HepG2 (cell line): ENCODE measurements at regions not wholly inside any gene's neighbourhood (a gene's known extent, or its start where the extent isn't known, plus 50 kb on each side); places are given as distances from the start of the nearest gene placed in this dataset.

Experiments
- ATAC-seq: fragments of 200-7000 bp; cut with Tn5 transposase; 3 replicates; pipeline ENCODE4 v1.9.1; 2020; ENCODE audit warnings: mild to moderate bottlenecking, moderate library complexity
- BruUV-seq: library from RNA; stranded (reverse); fragments of 400-500 nt; replicated peaks from 2 replicates; lab custom pipeline; 2021; lab: Mats Ljungman, UMichigan
- CTCF ChIA-PET: fragments of 300-600 bp; formaldehyde crosslinking; extraction: SDS; loops from one replicate; lab custom pipeline; 2021; ENCODE audit warnings: low total read pairs, inconsistent platforms, low intra/inter-chr PET ratio; lab: Yijun Ruan, JAX
- POLR2A ChIA-PET: fragments of 350-600 bp; sonication (Branson Sonifier 250); formaldehyde crosslinking; loops from one replicate; lab custom pipeline; 2020; ENCODE audit warnings: antibody characterized with exemption, inconsistent platforms; lab: Yijun Ruan, JAX
- DNase-seq: peaks from one replicate; pipeline ENCODE4 v3.0.0-alpha.2; 2015; ENCODE audit warnings: low spot score
- FAIRE-seq: peaks from 3 replicates; lab custom pipeline; 2011; peaks lifted over from hg19 to GRCh38; lab: Jason Lieb, UNC
- H2AFZ ChIP-seq: one replicate; pipeline ENCODE4 v1.6.1; 2011; ENCODE audit warnings: low read length, inconsistent platforms
- H3K27ac ChIP-seq: fragments of 300-600 bp; 3 replicates; pipeline ENCODE4 v1.8.0; 2011; ENCODE audit warnings: mixed run types, mild to moderate bottlenecking, mixed read lengths, low read length, inconsistent platforms; ENCODE audit not compliant: insufficient read depth; ENCODE audit errors: extremely low read length
- H3K27me3 ChIP-seq, 2 experiments: fragments of 200-600 bp in 1 of 2; 2 replicates in 1 of 2; 3 replicates in 1 of 2; pipeline versions ENCODE4 v1.6.0 to v1.8.0; 2011; ENCODE audit warnings: low read length in 2 of 2, mild to moderate bottlenecking in 2 of 2, moderate library complexity in 2 of 2, inconsistent platforms in 1 of 2; ENCODE audit not compliant: insufficient read depth in 2 of 2, control insufficient read depth in 1 of 2
- H3K36me3 ChIP-seq, 2 experiments: fragments of 200-600 bp in 1 of 2; replicated peaks in 1 of 2; 2 replicates in 1 of 2; 3 replicates in 1 of 2; pipeline versions ENCODE4 v1.5.1 to v1.8.0; 2011; ENCODE audit warnings: low read length in 2 of 2, inconsistent platforms in 1 of 2; ENCODE audit not compliant: insufficient read depth in 2 of 2, control insufficient read depth in 1 of 2
- H3K4me1 ChIP-seq: 2 replicates; pipeline ENCODE4 v1.5.1; 2012; ENCODE audit warnings: low read length, inconsistent platforms; ENCODE audit not compliant: insufficient read depth
- H3K4me2 ChIP-seq: 2 replicates; pipeline ENCODE4 v1.6.0; 2011; ENCODE audit warnings: low read depth, low read length, inconsistent platforms
- H3K4me3 ChIP-seq, 3 experiments: fragments of 200-600 bp in 1 of 3; sonication (generic), shearing (Covaris generic) in 1 of 3; replicated peaks in 1 of 3; 2 replicates each; pipeline ENCODE4 v1.5.1; 2011 to 2016; ENCODE audit warnings: low read length in 3 of 3, inconsistent platforms in 2 of 3, low read depth in 2 of 3, mild to moderate bottlenecking in 2 of 3, control low read depth in 1 of 3, mixed read lengths in 1 of 3; ENCODE audit not compliant: insufficient read depth in 1 of 3
- H3K79me2 ChIP-seq: one replicate; pipeline ENCODE4 v1.6.1; 2011; ENCODE audit warnings: low read length, inconsistent platforms; ENCODE audit not compliant: insufficient read depth
- H3K9ac ChIP-seq: 2 replicates; pipeline ENCODE4 v1.6.0; 2011; ENCODE audit warnings: mild to moderate bottlenecking, low read depth, low read length, inconsistent platforms; ENCODE audit not compliant: insufficient read depth
- H3K9me3 ChIP-seq: 2 replicates; pipeline ENCODE4 v1.5.1; 2012; ENCODE audit warnings: mild to moderate bottlenecking, low read length
- H4K20me1 ChIP-seq: 2 replicates; pipeline ENCODE4 v1.6.0; 2011; ENCODE audit warnings: inconsistent platforms, mild to moderate bottlenecking, low read length, moderate library complexity; ENCODE audit not compliant: insufficient read depth
- AGO2 ChIP-seq: fragments of 200-400 bp; formaldehyde crosslinking; optimal IDR thresholded peaks from 2 replicates; pipeline ENCODE3; 2017; ENCODE audit warnings: mild to moderate bottlenecking, low read depth, low read length, moderate library complexity
- CREB3 ChIP-seq: sonication (generic); formaldehyde crosslinking; IDR thresholded peaks from 2 replicates; pipeline ENCODE4 v1.5.0; 2020; ENCODE audit warnings: missing genetic modification reagents
- ERF ChIP-seq: IDR thresholded peaks from 2 replicates; pipeline ENCODE4 v1.6.1; 2018; ENCODE audit warnings: missing biosample characterization, missing genetic modification reagents
- GLMP ChIP-seq: sonication (generic); formaldehyde crosslinking; IDR thresholded peaks from 2 replicates; pipeline ENCODE4 v1.9.0; 2021; ENCODE audit warnings: missing genetic modification reagents, mild to moderate bottlenecking, borderline replicate concordance
- IKZF4 ChIP-seq: sonication (generic); formaldehyde crosslinking; IDR thresholded peaks from 2 replicates; pipeline ENCODE4 v1.5.1; 2020; ENCODE audit warnings: borderline replicate concordance, mild to moderate bottlenecking, low read depth, missing genetic modification reagents; ENCODE audit errors: not compliant biosample characterization
- KIAA2018 ChIP-seq: sonication (generic); formaldehyde crosslinking; IDR thresholded peaks from 2 replicates; pipeline ENCODE4 v1.5.0; 2020; ENCODE audit warnings: mild to moderate bottlenecking, missing genetic modification reagents, borderline replicate concordance
- MIXL1 ChIP-seq: IDR thresholded peaks from 2 replicates; pipeline ENCODE4 v1.6.1; 2016
- THAP11 ChIP-seq: IDR thresholded peaks from 2 replicates; pipeline ENCODE4 v1.6.1; 2016; ENCODE audit warnings: missing biosample characterization, missing genetic modification reagents
- ZFP36 ChIP-seq: fragments of 150-350 bp; IDR thresholded peaks from 2 replicates; pipeline ENCODE4 v1.6.1; 2018; ENCODE audit warnings: borderline replicate concordance, low read length, low read depth; ENCODE audit not compliant: partially characterized antibody
- ZNF354B ChIP-seq: sonication (generic); formaldehyde crosslinking; IDR thresholded peaks from 2 replicates; pipeline ENCODE4 v1.8.0; 2022; ENCODE audit warnings: mild to moderate bottlenecking, missing genetic modification reagents
- ZNF615 ChIP-seq: sonication (generic); formaldehyde crosslinking; IDR thresholded peaks from 2 replicates; pipeline ENCODE4 v1.5.0; 2020; ENCODE audit warnings: mild to moderate bottlenecking, missing genetic modification reagents, borderline replicate concordance
- ZNF713 ChIP-seq: sonication (generic); formaldehyde crosslinking; IDR thresholded peaks from 2 replicates; pipeline ENCODE4 v1.4.0; 2020; ENCODE audit warnings: mild to moderate bottlenecking, missing genetic modification reagents
- WGBS: methylation state at CpG from one replicate; pipeline ENCODE4 v1.1.6; 2017; ENCODE audit warnings: low lambda C conversion rate; 5-methylcytosine and 5-hydroxymethylcytosine counted together
- in situ Hi-C: cut with HindIII; loops from 2 replicates; pipeline ENCODE4 v1.10.0; 2017; ENCODE audit warnings: low pct_unique_long_range_greater_than_20kb; ENCODE audit not compliant: extremely low pct_ligation_motif_present
- intact Hi-C: fragments of 100-400 bp; cut with micrococcal nuclease; formaldehyde crosslinking; loops from one replicate; pipeline ENCODE4 v1.10.0; 2022; ENCODE audit not compliant: unreplicated experiment

GRCh38 chr11:25860677-25861450 is 471.1 kb upstream of the ANO3 start:
- Histone ChIP-seq H3K4me3 (no peak overlapping the region), H3K27me3 (no peaks in the 10 kb centered on the region; a peak in 1 of 5 replicates), H3K9me3 (no peaks in the 10 kb centered on the region), H2AFZ (no peak overlapping the region), H3K4me1 (no peaks in the 10 kb centered on the region), H3K79me2 (no peaks in the 10 kb centered on the region), H3K9ac (no peak overlapping the region), H3K4me2 (no peak overlapping the region), H3K36me3 (no peaks in the 10 kb centered on the region), H4K20me1 (no peaks in the 10 kb centered on the region), H3K27ac (no peak overlapping the region)
- BruUV-seq = no TSS peak
- CTCF ChIA-PET = no interaction called here
- FAIRE-seq = no peak
- WGBS = 0% methylated on average over 2 of the region's 2 CpGs
- POLR2A ChIA-PET = no interaction called here
- intact Hi-C loops (no loop called here), in situ Hi-C loops (no loop called here)
- ATAC-seq = no peak
- no peak for DNase-seq
- TF ChIP-seq AGO2 = no peak
- no peak for TF ChIP-seq KIAA2018 (CRISPR knock-in tag)
- no peak for TF ChIP-seq MIXL1
- no peak for TF ChIP-seq ERF (CRISPR knock-in tag)
- TF ChIP-seq ZNF713 (CRISPR knock-in tag) = no peak
- TF ChIP-seq ZNF354B (CRISPR knock-in tag) = no peak
- no peak for TF ChIP-seq IKZF4 (CRISPR knock-in tag)
- TF ChIP-seq GLMP = no peak
- TF ChIP-seq THAP11 (CRISPR knock-in tag) = no peak
- TF ChIP-seq CREB3 (CRISPR knock-in tag) = no peak
- no peak for TF ChIP-seq ZNF615 (CRISPR knock-in tag)
- no peak for TF ChIP-seq ZFP36
